WERI-Rb-1 (cell line): ENCODE measurements at regions not wholly inside any gene's neighbourhood (a gene's known extent, or its start where the extent isn't known, plus 50 kb on each side); places are given as distances from the start of the nearest gene placed in this dataset.

Source experiments
- DNase-seq: peaks from one replicate; pipeline ENCODE4 v3.0.0-alpha.2; 2020
- H3K27ac ChIP-seq: fragments of 250-450 bp; sonication (Bioruptor Pico); 2 replicates; pipeline ENCODE4 v1.5.1; 2020; ENCODE audit warnings: mild to moderate bottlenecking, moderate library complexity
- H3K27me3 ChIP-seq: fragments of 250-450 bp; sonication (Bioruptor Pico); 2 replicates; pipeline ENCODE4 v1.5.1; 2021; ENCODE audit warnings: mild to moderate bottlenecking, low read depth, moderate library complexity; ENCODE audit not compliant: insufficient read depth, severe bottlenecking
- H3K36me3 ChIP-seq: fragments of 250-450 bp; sonication (Bioruptor Pico); 2 replicates; pipeline ENCODE4 v1.5.1; 2020; ENCODE audit warnings: mild to moderate bottlenecking, moderate library complexity
- H3K4me3 ChIP-seq: 2 replicates; pipeline ENCODE4 v1.5.1; 2011; ENCODE audit warnings: low read depth, mild to moderate bottlenecking, control low read depth, low read length
- H3K9me3 ChIP-seq: fragments of 250-450 bp; sonication (Bioruptor Pico); 2 replicates; pipeline ENCODE4 v1.5.1; 2021; ENCODE audit warnings: mild to moderate bottlenecking, moderate library complexity; ENCODE audit not compliant: severe bottlenecking
- CTCF ChIP-seq: IDR thresholded peaks from 2 replicates; pipeline ENCODE4 v1.5.1; 2011; ENCODE audit warnings: low read depth, mild to moderate bottlenecking, control low read depth, inconsistent platforms, low read length

GRCh38 chr15:81573098-81573746 is 199.2 kb upstream of the TMC3 start:
- TF ChIP-seq CTCF = no peak
- Histone ChIP-seq H3K36me3 (no peaks in the 10 kb centered on the region), H3K27ac (no peak overlapping the region), H3K27me3 (no peaks in the 10 kb centered on the region), H3K4me3 (no peak overlapping the region), H3K9me3 (no peaks in the 10 kb centered on the region)
- no peak for DNase-seq

- no peak overlapping the region for H3K4me3 ChIP-seq
- no peaks in the 10 kb centered on the region for H3K9me3 ChIP-seq
- DNase-seq = no peak
- no peaks in the 10 kb centered on the region for H3K27me3 ChIP-seq
- no peaks in the 10 kb centered on the region for H3K36me3 ChIP-seq
- TF ChIP-seq CTCF = no peak
- H3K27ac ChIP-seq = no peak overlapping the region
Measured at GRCh38 chr15:81572190-81572589, 198.2 kb upstream of the TMC3 start.

GRCh38 chr15:81569286-81570080 is 195.5 kb upstream of the TMC3 start:
- Histone ChIP-seq H3K27me3 (no peaks in the 10 kb centered on the region), H3K27ac (no peak overlapping the region), H3K36me3 (no peaks in the 10 kb centered on the region), H3K9me3 (no peaks in the 10 kb centered on the region), H3K4me3 (no peak overlapping the region)
- no peak for TF ChIP-seq CTCF
- no peak for DNase-seq

GRCh38 chr15:81567924-81568323 is 193.9 kb upstream of the TMC3 start:
- no peak overlapping the region for H3K27ac ChIP-seq
- DNase-seq = no peak
- no peaks in the 10 kb centered on the region for H3K27me3 ChIP-seq
- no peak overlapping the region for H3K4me3 ChIP-seq
- H3K36me3 ChIP-seq = no peaks in the 10 kb centered on the region
- no peak for TF ChIP-seq CTCF
- H3K9me3 ChIP-seq = no peaks in the 10 kb centered on the region

- TF ChIP-seq CTCF = no peak
- Histone ChIP-seq H3K27me3 (no peaks in the 10 kb centered on the region), H3K27ac (no peak overlapping the region), H3K36me3 (no peaks in the 10 kb centered on the region), H3K4me3 (no peak overlapping the region), H3K9me3 (no peaks in the 10 kb centered on the region)
- DNase-seq = no peak
Measured at GRCh38 chr15:81562986-81563385, 189.0 kb upstream of the TMC3 start.
